B cell (primary cell): ENCODE measurements at regions not wholly inside any gene's neighbourhood (a gene's known extent, or its start where the extent isn't known, plus 50 kb on each side); places are given as distances from the start of the nearest gene placed in this dataset.

Experiments used
- ATAC-seq: fragments of 200-7000 bp; cut with Tn5 transposase; one replicate; pipeline ENCODE4 v1.10.0; 2021; ENCODE audit warnings: low read depth, mild to moderate bottlenecking, moderate number of reproducible peaks, moderate library complexity
- CTCF ChIA-PET: fragments of 350-600 bp; sonication (Branson Sonifier 250); formaldehyde crosslinking; loops from one replicate; lab custom pipeline; 2021; ENCODE audit warnings: antibody characterized with exemption, inconsistent platforms; lab: Charles Lee
- POLR2A ChIA-PET: fragments of 350-600 bp; sonication (Branson Sonifier 250); formaldehyde crosslinking; loops from one replicate; lab custom pipeline; 2021; ENCODE audit warnings: antibody characterized with exemption; lab: Charles Lee
- DNase-seq: peaks from one replicate; pipeline ENCODE4 v3.0.0; 2013
- H2AFZ ChIP-seq: 2 replicates; pipeline ENCODE4 v1.6.1; 2012; ENCODE audit warnings: mild to moderate bottlenecking, low read depth, low read length; ENCODE audit not compliant: insufficient read depth, poor library complexity, severe bottlenecking
- H3K27ac ChIP-seq, 2 donors: 1 replicate in 1 of 2; 2 replicates in 1 of 2; pipeline ENCODE4 v1.5.1; 2012 to 2013; ENCODE audit warnings: low read length in 2 of 2, mild to moderate bottlenecking in 2 of 2, moderate library complexity in 1 of 2
- H3K27me3 ChIP-seq, 4 experiments: fragments of 200-600 bp in 1 of 4; sonication (generic) in 1 of 4; replicated peaks in 1 of 4; 1 replicate in 2 of 4; 2 replicates in 2 of 4; pipeline versions ENCODE4 v1.6.1 to v1.7.0; 2013 to 2016; ENCODE audit warnings: low read length in 3 of 4, mild to moderate bottlenecking in 2 of 4, mixed read lengths in 1 of 4, moderate library complexity in 1 of 4; ENCODE audit not compliant: insufficient read depth in 4 of 4, control insufficient read depth in 3 of 4; ENCODE audit errors: control extremely low read depth in 1 of 4
- H3K36me3 ChIP-seq, 2 experiments: replicated peaks in 1 of 2; 1 replicate in 1 of 2; 2 replicates in 1 of 2; pipeline versions ENCODE4 v1.6.1 to v1.7.1; 2013; ENCODE audit warnings: low read length in 1 of 2; ENCODE audit not compliant: insufficient read depth in 2 of 2, control insufficient read depth in 1 of 2; ENCODE audit errors: control extremely low read depth in 1 of 2, extremely low read depth in 1 of 2
- H3K4me1 ChIP-seq, 2 donors: fragments of 200-600 bp in 1 of 2; sonication (generic) in 1 of 2; 1 replicate in 1 of 2; 2 replicates in 1 of 2; pipeline versions ENCODE4 v1.5.1 to v1.6.1; 2013 to 2017; ENCODE audit warnings: low read length in 2 of 2; ENCODE audit not compliant: control insufficient read depth in 2 of 2, insufficient read depth in 2 of 2
- H3K4me2 ChIP-seq: replicated peaks from 2 replicates; pipeline ENCODE3; 2012; ENCODE audit warnings: mild to moderate bottlenecking, low read depth, low read length; ENCODE audit not compliant: poor library complexity, severe bottlenecking
- H3K4me3 ChIP-seq, 5 experiments: fragments of 200-600 bp in 1 of 5; sonication (generic) in 1 of 5; 1 replicate in 3 of 5; 2 replicates in 2 of 5; pipeline versions ENCODE4 v1.5.1 to v1.7.0; 2011 to 2016; ENCODE audit warnings: low read length in 4 of 5, mild to moderate bottlenecking in 4 of 5, low read depth in 2 of 5, control low read depth in 1 of 5, moderate library complexity in 1 of 5; ENCODE audit not compliant: insufficient read depth in 1 of 5; ENCODE audit errors: control extremely low read depth in 1 of 5, extremely low read depth in 1 of 5
- H3K79me2 ChIP-seq: fragments of 200-600 bp; sonication (generic); one replicate; pipeline ENCODE4 v1.6.0; 2016; ENCODE audit warnings: low read length; ENCODE audit not compliant: control insufficient read depth, insufficient read depth
- H3K9ac ChIP-seq: fragments of 200-600 bp; sonication (generic); 2 replicates; pipeline ENCODE4 v1.6.1; 2017; ENCODE audit warnings: mild to moderate bottlenecking, low read length, moderate library complexity
- H3K9me3 ChIP-seq, 3 donors: one replicate each; pipeline versions ENCODE4 v1.6.1 to v1.7.1; 2013; ENCODE audit warnings: low read length in 2 of 3; ENCODE audit not compliant: control insufficient read depth in 2 of 3, insufficient read depth in 1 of 3; ENCODE audit errors: control extremely low read depth in 1 of 3
- H4K20me1 ChIP-seq: 2 replicates; pipeline ENCODE4 v1.6.0; 2012; ENCODE audit warnings: mild to moderate bottlenecking, low read length; ENCODE audit not compliant: insufficient read depth, control insufficient read depth, poor library complexity, severe bottlenecking
- H3K27ac Mint-ChIP-seq: one replicate; pipeline ENCODE4 v1.8.0; 2021; ENCODE audit warnings: mixed read lengths
- H3K27me3 Mint-ChIP-seq: one replicate; pipeline ENCODE4 v1.8.0; 2021; ENCODE audit warnings: mixed read lengths
- H3K4me1 Mint-ChIP-seq: one replicate; pipeline ENCODE4 v1.8.0; 2021; ENCODE audit warnings: mixed read lengths
- H3K4me3 Mint-ChIP-seq: one replicate; pipeline ENCODE4 v1.8.0; 2021; ENCODE audit warnings: mixed read lengths
- H3K9me3 Mint-ChIP-seq: one replicate; pipeline ENCODE4 v1.8.0; 2022; ENCODE audit warnings: mixed read lengths; ENCODE audit not compliant: insufficient read depth
- EZH2 ChIP-seq: IDR thresholded peaks from 2 replicates; pipeline ENCODE4 v1.6.1; 2012; ENCODE audit warnings: borderline replicate concordance, low read depth, mild to moderate bottlenecking, moderate library complexity, low read length; ENCODE audit not compliant: insufficient read depth, poor library complexity, severe bottlenecking
- WGBS: methylation state at CpG from one replicate; pipeline ENCODE4 v1.1.5; 2013; ENCODE audit warnings: missing lambda C conversion rate; ENCODE audit not compliant: insufficient coverage; 5-methylcytosine and 5-hydroxymethylcytosine counted together
- intact Hi-C: fragments of 100-400 bp; cut with micrococcal nuclease; formaldehyde crosslinking; loops from one replicate; pipeline ENCODE4 v1.10.0; 2022
- TF ChIP-seq, protein P1 (sequence below): fragments of 200-600 bp; IDR thresholded peaks from one replicate; pipeline ENCODE4 v1.8.0; 2022; ENCODE audit warnings: antibody characterized with exemption, mild to moderate bottlenecking

GRCh38 chr6:167573461-167574215 is 248.8 kb downstream of the TTLL2 start:
- Mint-ChIP-seq H3K27me3 (peaks cover 3% of the 10 kb centered on the region), H3K27ac (no peak overlapping the region), H3K4me1 (no peaks in the 10 kb centered on the region), H3K9me3 (no peaks in the 10 kb centered on the region), H3K4me3 (no peak overlapping the region)
- CTCF ChIA-PET: no interaction called here
- Histone ChIP-seq H3K4me3 (no peak overlapping the region), H3K79me2 (no peaks in the 10 kb centered on the region), H3K27ac (no peak overlapping the region), H3K27me3 (no peaks in the 10 kb centered on the region), H3K4me2 (no peak overlapping the region), H3K9ac (no peak overlapping the region), H4K20me1 (no peaks in the 10 kb centered on the region), H3K9me3 (peaks cover 0 to 17% (median 0%) of the 10 kb centered on the region in 3 donors), H2AFZ (no peak overlapping the region), H3K36me3 (no peaks in the 10 kb centered on the region), H3K4me1 (no peaks in the 10 kb centered on the region)
- 92% methylated on average over 12 of the region's 16 CpGs for WGBS
- DNase-seq (no peak), ATAC-seq (no peak)
- TF ChIP-seq, protein P1, sequence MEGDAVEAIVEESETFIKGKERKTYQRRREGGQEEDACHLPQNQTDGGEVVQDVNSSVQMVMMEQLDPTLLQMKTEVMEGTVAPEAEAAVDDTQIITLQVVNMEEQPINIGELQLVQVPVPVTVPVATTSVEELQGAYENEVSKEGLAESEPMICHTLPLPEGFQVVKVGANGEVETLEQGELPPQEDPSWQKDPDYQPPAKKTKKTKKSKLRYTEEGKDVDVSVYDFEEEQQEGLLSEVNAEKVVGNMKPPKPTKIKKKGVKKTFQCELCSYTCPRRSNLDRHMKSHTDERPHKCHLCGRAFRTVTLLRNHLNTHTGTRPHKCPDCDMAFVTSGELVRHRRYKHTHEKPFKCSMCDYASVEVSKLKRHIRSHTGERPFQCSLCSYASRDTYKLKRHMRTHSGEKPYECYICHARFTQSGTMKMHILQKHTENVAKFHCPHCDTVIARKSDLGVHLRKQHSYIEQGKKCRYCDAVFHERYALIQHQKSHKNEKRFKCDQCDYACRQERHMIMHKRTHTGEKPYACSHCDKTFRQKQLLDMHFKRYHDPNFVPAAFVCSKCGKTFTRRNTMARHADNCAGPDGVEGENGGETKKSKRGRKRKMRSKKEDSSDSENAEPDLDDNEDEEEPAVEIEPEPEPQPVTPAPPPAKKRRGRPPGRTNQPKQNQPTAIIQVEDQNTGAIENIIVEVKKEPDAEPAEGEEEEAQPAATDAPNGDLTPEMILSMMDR: no peak
- no peak for TF ChIP-seq EZH2
- POLR2A ChIA-PET: no interaction called here
- intact Hi-C loops: no loop called here

- no peak overlapping the region for H2AFZ ChIP-seq
Observed at GRCh38 chr6:167574431-167575151, 249.7 kb downstream of the TTLL2 start.

More at GRCh38 chr6:167574431-167575151, 249.7 kb downstream of the TTLL2 start:
- H3K9me3 ChIP-seq: peaks cover 0 to 17% (median 0%) of the 10 kb centered on the region in 3 donors
- H4K20me1 ChIP-seq: no peaks in the 10 kb centered on the region
- intact Hi-C loops: no loop called here
- Mint-ChIP-seq H3K9me3 (no peaks in the 10 kb centered on the region), H3K27me3 (peaks cover 10% of the 10 kb centered on the region), H3K4me3 (no peak overlapping the region), H3K4me1 (no peaks in the 10 kb centered on the region), H3K27ac (no peak overlapping the region)
- DNase-seq (no peak), ATAC-seq (no peak)
- TF ChIP-seq, protein P1: no peak
- TF ChIP-seq EZH2: no peak
- H3K27ac ChIP-seq: no peak overlapping the region
- ChIA-PET POLR2A (no interaction called here), CTCF (no interaction called here)
- H3K4me1 ChIP-seq: no peaks in the 10 kb centered on the region
- H3K36me3 ChIP-seq: no peaks in the 10 kb centered on the region
- H3K9ac ChIP-seq: no peak overlapping the region
- no peak overlapping the region for H3K4me3 ChIP-seq
- H3K4me2 ChIP-seq: no peak overlapping the region
- 93% methylated on average over 24 of the region's 29 CpGs for WGBS
- H3K27me3 ChIP-seq: no peaks in the 10 kb centered on the region
- no peaks in the 10 kb centered on the region for H3K79me2 ChIP-seq
